Fibroblast of skin of abdomen (primary cell): ENCODE measurements at regions not wholly inside any gene's neighbourhood (a gene's known extent, or its start where the extent isn't known, plus 50 kb on each side); places are given as distances from the start of the nearest gene placed in this dataset.
A peak's percentile ranks its signal among the peaks of the same experiment; 100 is the strongest.

ENCODE experiments used
- DNase-seq: peaks from one replicate; pipeline ENCODE4 v3.0.0-alpha.2; 2013

GRCh38 chr2:5751873-5752482 is 59.8 kb downstream of the SOX11 start:
- DNase-seq, result no peak

GRCh38 chr2:5756272-5756671 is 64.1 kb downstream of the SOX11 start:
- no peak for DNase-seq

GRCh38 chr2:5758346-5758745 is 66.2 kb downstream of the SOX11 start:
- DNase-seq, result no peak

GRCh38 chr2:5759949-5760348 is 67.8 kb downstream of the SOX11 start:
- DNase-seq, result no peak

GRCh38 chr2:5763531-5763930 is 71.3 kb downstream of the SOX11 start:
- DNase-seq, result no peak

- DNase-seq, result no peak
Observed at GRCh38 chr2:5764041-5764440, 71.9 kb downstream of the SOX11 start.

- peak; percentile 97 for DNase-seq
Observed at GRCh38 chr2:5766056-5766455, 73.9 kb downstream of the SOX11 start.

GRCh38 chr2:5766561-5766960 is 74.4 kb downstream of the SOX11 start:
- DNase-seq, result peak; percentile 89

- peak; percentile 61 for DNase-seq
Observed at GRCh38 chr2:5777131-5777535, 84.9 kb downstream of the SOX11 start.

- no peak for DNase-seq
Observed at GRCh38 chr2:5781679-5782078, 89.5 kb downstream of the SOX11 start.

- DNase-seq, result no peak
Observed at GRCh38 chr2:5782103-5782502, 89.9 kb downstream of the SOX11 start.

GRCh38 chr2:5788447-5788846 is 96.3 kb downstream of the SOX11 start:
- no peak for DNase-seq

- DNase-seq, result no peak
Observed at GRCh38 chr2:5791371-5791770, 99.2 kb downstream of the SOX11 start.

GRCh38 chr2:5794012-5794411 is 101.8 kb downstream of the SOX11 start:
- DNase-seq, result no peak

- DNase-seq, result peak; percentile 86
Observed at GRCh38 chr2:5798084-5798483, 105.9 kb downstream of the SOX11 start.

GRCh38 chr2:5799348-5799747 is 107.2 kb downstream of the SOX11 start:
- no peak for DNase-seq

- peak; percentile 89 for DNase-seq
Observed at GRCh38 chr2:5803547-5803946, 111.4 kb downstream of the SOX11 start.

GRCh38 chr2:5818961-5819600 is 126.9 kb downstream of the SOX11 start:
- DNase-seq, result no peak

- DNase-seq, result no peak
Observed at GRCh38 chr2:5824126-5824525, 131.9 kb downstream of the SOX11 start.

- no peak for DNase-seq
Observed at GRCh38 chr2:5825686-5826085, 133.5 kb downstream of the SOX11 start.

- no peak for DNase-seq
Observed at GRCh38 chr2:5826979-5827655, 134.9 kb downstream of the SOX11 start.

- DNase-seq, result peak; percentile 21
Observed at GRCh38 chr2:5834501-5834900, 142.3 kb downstream of the SOX11 start.

- DNase-seq, result no peak
Observed at GRCh38 chr2:5839550-5839949, 147.4 kb downstream of the SOX11 start.

- no peak for DNase-seq
Observed at GRCh38 chr2:5841126-5841525, 148.9 kb downstream of the SOX11 start.
